Testis (tissue), 2 donors: ENCODE measurements at regions not wholly inside any gene's neighbourhood (a gene's known extent, or its start where the extent isn't known, plus 50 kb on each side); places are given as distances from the start of the nearest gene placed in this dataset.

Source experiments
- CTCF ChIP-seq, 3 experiments: fragments of 450-650 bp in 2 of 3; fragments of 200-600 bp in 1 of 3; sonication (generic) in 1 of 3; IDR thresholded peaks; one replicate each; pipeline ENCODE4 v1.5.1; 2016 to 2019; ENCODE audit warnings: antibody characterized with exemption in 3 of 3, mild to moderate bottlenecking in 2 of 3, moderate library complexity in 1 of 3
- POLR2A ChIP-seq: fragments of 450-650 bp; IDR thresholded peaks from one replicate; pipeline ENCODE4 v1.6.1; 2017; ENCODE audit warnings: antibody characterized with exemption, mild to moderate bottlenecking, moderate library complexity

- no peak for TF ChIP-seq CTCF (IDR thresholded peaks at IDR 0.05)
- no peak for TF ChIP-seq POLR2A
Observed at GRCh38 chr11:93053864-93054263, 84.4 kb downstream of the MTNR1B start.
